Mesenchymal stem cell (in vitro differentiated cells and primary cell): ENCODE measurements at regions not wholly inside any gene's neighbourhood (a gene's known extent, or its start where the extent isn't known, plus 50 kb on each side); places are given as distances from the start of the nearest gene placed in this dataset.

Source experiments
- DNase-seq: peaks from one replicate; pipeline ENCODE4 v3.0.0-alpha.2; 2013
- H2AFZ ChIP-seq: one replicate; pipeline ENCODE4 v1.6.1; 2013; ENCODE audit warnings: low read depth, mild to moderate bottlenecking, control low read depth, inconsistent platforms, low read length, moderate library complexity
- H2AK5ac ChIP-seq: 2 replicates; pipeline ENCODE4 v1.6.1; 2013; ENCODE audit warnings: low read length, moderate library complexity, mild to moderate bottlenecking, inconsistent platforms; ENCODE audit not compliant: severe bottlenecking
- H2BK120ac ChIP-seq: one replicate; pipeline ENCODE4 v1.6.1; 2013; ENCODE audit warnings: low read depth, mild to moderate bottlenecking, inconsistent platforms, low read length, moderate library complexity
- H2BK12ac ChIP-seq, 2 experiments: one replicate each; pipeline ENCODE4 v1.6.1; 2013; ENCODE audit warnings: inconsistent platforms in 2 of 2, low read length in 2 of 2, mild to moderate bottlenecking in 2 of 2, moderate library complexity in 2 of 2, control low read depth in 1 of 2
- H2BK15ac ChIP-seq: one replicate; pipeline ENCODE4 v1.6.1; 2013; ENCODE audit warnings: mild to moderate bottlenecking, low read depth, inconsistent platforms; ENCODE audit not compliant: poor library complexity, severe bottlenecking
- H2BK5ac ChIP-seq: 2 replicates; pipeline ENCODE4 v1.6.1; 2013; ENCODE audit warnings: low read depth, mild to moderate bottlenecking, low read length, control low read depth, inconsistent platforms; ENCODE audit not compliant: poor library complexity, severe bottlenecking
- H3K14ac ChIP-seq, 2 experiments: one replicate each; pipeline ENCODE4 v1.6.1; 2013; ENCODE audit warnings: inconsistent platforms in 2 of 2, low read length in 2 of 2, control low read depth in 1 of 2, mild to moderate bottlenecking in 1 of 2, moderate library complexity in 1 of 2
- H3K18ac ChIP-seq, 2 experiments: one replicate each; pipeline ENCODE4 v1.6.1; 2013; ENCODE audit warnings: inconsistent platforms in 2 of 2, low read length in 2 of 2, control low read depth in 1 of 2, low read depth in 1 of 2, mild to moderate bottlenecking in 1 of 2
- H3K23ac ChIP-seq, 2 experiments: one replicate each; pipeline ENCODE4 v1.6.1; 2013; ENCODE audit warnings: inconsistent platforms in 2 of 2, low read length in 2 of 2, mild to moderate bottlenecking in 2 of 2, moderate library complexity in 2 of 2, control low read depth in 1 of 2
- H3K27ac ChIP-seq: 2 replicates; pipeline ENCODE4 v1.5.1; 2013; ENCODE audit warnings: mild to moderate bottlenecking, moderate library complexity, low read length, control low read depth, inconsistent platforms; ENCODE audit not compliant: poor library complexity, severe bottlenecking
- H3K27me3 ChIP-seq, 2 experiments: 2 replicates each; pipeline versions ENCODE4 v1.6.1 to v1.7.0; 2013; ENCODE audit warnings: low read length in 2 of 2, mild to moderate bottlenecking in 2 of 2, moderate library complexity in 2 of 2, control low read depth in 1 of 2, inconsistent platforms in 1 of 2; ENCODE audit not compliant: control insufficient read depth in 1 of 2, insufficient read depth in 1 of 2
- H3K36me3 ChIP-seq, 2 experiments: 2 replicates each; pipeline versions ENCODE4 v1.6.1 to v1.7.0; 2013; ENCODE audit warnings: low read length in 2 of 2, control low read depth in 1 of 2, inconsistent platforms in 1 of 2, low read depth in 1 of 2, mild to moderate bottlenecking in 1 of 2; ENCODE audit not compliant: insufficient read depth in 2 of 2, control insufficient read depth in 1 of 2
- H3K4ac ChIP-seq, 2 experiments: one replicate each; pipeline ENCODE4 v1.6.1; 2013; ENCODE audit warnings: inconsistent platforms in 2 of 2, low read length in 2 of 2, mild to moderate bottlenecking in 2 of 2, moderate library complexity in 2 of 2, control low read depth in 1 of 2, low read depth in 1 of 2
- H3K4me1 ChIP-seq: 2 replicates; pipeline ENCODE4 v1.6.1; 2013; ENCODE audit warnings: low read depth, low read length, control low read depth; ENCODE audit not compliant: control insufficient read depth, insufficient read depth
- H3K4me2 ChIP-seq: 2 replicates; pipeline ENCODE4 v1.6.1; 2013; ENCODE audit warnings: low read length, mild to moderate bottlenecking, inconsistent platforms; ENCODE audit not compliant: poor library complexity, severe bottlenecking
- H3K4me3 ChIP-seq, 2 experiments: 2 replicates each; pipeline versions ENCODE4 v1.5.1 to v1.7.0; 2013; ENCODE audit warnings: low read length in 2 of 2, mild to moderate bottlenecking in 2 of 2, control low read depth in 1 of 2, low read depth in 1 of 2; ENCODE audit not compliant: insufficient read depth in 1 of 2
- H3K79me1 ChIP-seq: replicated peaks from 2 replicates; pipeline ENCODE4 v1.6.1; 2013; ENCODE audit warnings: mild to moderate bottlenecking, control low read depth, low read length, inconsistent platforms; ENCODE audit not compliant: poor library complexity, severe bottlenecking
- H3K9ac ChIP-seq: 2 replicates; pipeline ENCODE4 v1.7.0; 2013; ENCODE audit warnings: mild to moderate bottlenecking, low read length, moderate library complexity
- H3K9me3 ChIP-seq: 2 replicates; pipeline ENCODE4 v1.7.0; 2013; ENCODE audit warnings: mild to moderate bottlenecking, low read length; ENCODE audit not compliant: control insufficient read depth
- H4K8ac ChIP-seq: one replicate; pipeline ENCODE4 v1.6.1; 2013; ENCODE audit warnings: inconsistent platforms, mild to moderate bottlenecking, low read length, moderate library complexity
- H4K91ac ChIP-seq: one replicate; pipeline ENCODE4 v1.6.1; 2013; ENCODE audit warnings: mild to moderate bottlenecking, low read length, inconsistent platforms
- WGBS: methylation state at CpG from one replicate; pipeline ENCODE4 v1.1.7; 2013; ENCODE audit warnings: mixed read lengths; 5-methylcytosine and 5-hydroxymethylcytosine counted together

GRCh38 chr6:51283723-51284355 is 465.2 kb downstream of the TFAP2B start:
- H3K18ac ChIP-seq, result no peak overlapping the region
- H2BK120ac ChIP-seq, result no peak overlapping the region
- no peak for DNase-seq
- no peaks in the 10 kb centered on the region for H3K27me3 ChIP-seq
- H2AFZ ChIP-seq, result no peak overlapping the region
- no peak overlapping the region for H3K23ac ChIP-seq
- H2BK5ac ChIP-seq, result no peak overlapping the region
- H2BK15ac ChIP-seq, result no peak overlapping the region
- H4K8ac ChIP-seq, result no peak overlapping the region
- H3K9ac ChIP-seq, result no peak overlapping the region
- no peaks in the 10 kb centered on the region for H3K9me3 ChIP-seq
- H3K36me3 ChIP-seq, result no peaks in the 10 kb centered on the region
- 75% methylated on average over 2 of the region's 6 CpGs for WGBS
- H3K14ac ChIP-seq, result no peak overlapping the region
- no peaks in the 10 kb centered on the region for H3K79me1 ChIP-seq
- H3K4me1 ChIP-seq, result peaks cover 1% of the 10 kb centered on the region
- H3K4me3 ChIP-seq, result no peak overlapping the region
- no peak overlapping the region for H3K4me2 ChIP-seq
- H4K91ac ChIP-seq, result no peak overlapping the region
- H2BK12ac ChIP-seq, result no peak overlapping the region
- H3K27ac ChIP-seq, result no peak overlapping the region
- H2AK5ac ChIP-seq, result no peak overlapping the region
- no peak overlapping the region for H3K4ac ChIP-seq

DNA sequence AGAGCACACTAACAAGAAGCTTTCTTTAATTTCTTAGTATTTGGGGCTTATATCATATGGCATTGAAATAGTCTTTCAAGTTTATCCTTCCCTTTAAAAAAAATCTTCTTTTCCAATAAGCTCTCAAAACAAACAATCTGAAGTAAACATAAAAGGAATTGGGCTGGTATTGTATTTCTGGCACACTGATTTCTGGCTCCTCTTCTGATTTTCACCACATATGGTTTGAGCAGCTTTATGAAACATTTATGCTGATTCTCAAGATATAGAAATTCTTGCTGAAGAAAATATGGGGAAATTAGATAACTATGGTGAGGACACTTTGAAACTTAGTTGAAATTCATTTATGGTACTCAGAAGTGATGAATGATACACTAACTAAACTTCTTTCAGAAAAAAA is 467.2 kb downstream of the TFAP2B start:
- DNase-seq, result no peak
- H3K23ac ChIP-seq, result no peak overlapping the region

DNA sequence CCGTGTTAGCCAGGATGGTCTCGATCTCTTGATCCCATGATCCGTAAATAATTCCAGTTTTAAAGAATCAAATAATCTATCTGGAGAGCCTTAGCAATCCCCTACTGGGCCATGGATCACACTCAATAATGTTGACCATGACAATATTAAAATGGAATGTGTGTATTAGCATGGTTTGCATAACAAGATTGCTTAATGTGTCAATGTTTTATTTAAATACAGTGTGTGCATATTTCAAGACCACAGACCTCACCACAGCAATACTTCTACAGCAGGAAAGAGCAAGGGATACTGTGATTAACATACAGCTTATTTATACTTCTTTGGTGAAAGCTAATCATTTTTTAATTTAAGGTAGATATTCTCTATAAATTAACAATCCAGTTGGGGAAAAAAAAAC is 470.4 kb downstream of the TFAP2B start:
- Histone ChIP-seq H2BK120ac (no peak overlapping the region), H3K9ac (no peak overlapping the region), H4K91ac (no peak overlapping the region), H3K27ac (no peak overlapping the region), H3K9me3 (no peaks in the 10 kb centered on the region), H3K4me1 (peaks cover 3% of the 10 kb centered on the region), H2BK12ac (no peak overlapping the region), H3K4me2 (no peak overlapping the region), H3K14ac (no peak overlapping the region), H3K36me3 (no peaks in the 10 kb centered on the region), H2AK5ac (no peak overlapping the region), H3K18ac (no peak overlapping the region), H3K23ac (no peak overlapping the region), H3K79me1 (no peaks in the 10 kb centered on the region), H2AFZ (no peak overlapping the region), H3K27me3 (no peaks in the 10 kb centered on the region), H3K4me3 (no peak overlapping the region), H3K4ac (no peak overlapping the region), H2BK5ac (no peak overlapping the region), H2BK15ac (no peak overlapping the region), H4K8ac (no peak overlapping the region)
- no peak for DNase-seq
- WGBS, result 75% methylated on average over 2 of the region's 3 CpGs

More for the DNA sequence above, 467.2 kb downstream of the TFAP2B start:
- Histone ChIP-seq H3K27ac (no peak overlapping the region), H2AK5ac (no peak overlapping the region), H3K4ac (no peak overlapping the region), H3K9me3 (no peaks in the 10 kb centered on the region), H4K8ac (no peak overlapping the region), H3K4me3 (no peak overlapping the region), H3K14ac (no peak overlapping the region), H2AFZ (no peak overlapping the region), H2BK12ac (no peak overlapping the region), H3K79me1 (no peaks in the 10 kb centered on the region), H3K27me3 (no peaks in the 10 kb centered on the region), H3K36me3 (no peaks in the 10 kb centered on the region), H3K18ac (no peak overlapping the region), H4K91ac (no peak overlapping the region), H3K9ac (no peak overlapping the region), H2BK5ac (no peak overlapping the region), H3K4me2 (no peak overlapping the region), H3K4me1 (peaks cover 1% of the 10 kb centered on the region), H2BK15ac (no peak overlapping the region), H2BK120ac (no peak overlapping the region)

DNA sequence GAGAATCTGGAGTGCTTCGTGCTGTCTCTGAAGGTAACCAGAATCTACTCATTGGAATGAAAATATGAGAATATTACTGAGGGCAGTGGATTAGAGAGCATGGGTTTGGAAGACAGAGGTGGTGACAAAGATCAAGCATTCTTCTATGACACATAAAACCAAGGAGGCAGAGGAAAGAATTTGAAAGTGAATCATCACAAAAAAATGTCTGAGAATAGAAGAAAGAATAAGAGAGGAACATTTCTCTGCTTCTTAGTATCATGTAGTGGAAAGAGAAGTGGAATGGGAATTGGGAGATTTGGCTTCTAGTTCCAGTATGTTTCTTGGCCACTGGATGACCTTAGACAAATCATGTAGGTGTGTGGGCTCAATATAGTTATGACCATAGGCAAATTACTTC is 474.0 kb downstream of the TFAP2B start:
- no peak for DNase-seq
- H3K14ac ChIP-seq, result no peak overlapping the region
- H2AK5ac ChIP-seq, result no peak overlapping the region
- no peak overlapping the region for H2BK12ac ChIP-seq
- no peak overlapping the region for H3K4me2 ChIP-seq
- no peak overlapping the region for H2AFZ ChIP-seq
- no peak overlapping the region for H4K91ac ChIP-seq
- no peak overlapping the region for H2BK5ac ChIP-seq
- H2BK120ac ChIP-seq, result no peak overlapping the region
- peak overlapping the region; percentile 71 for H3K27ac ChIP-seq
- H3K36me3 ChIP-seq, result no peaks in the 10 kb centered on the region
- H3K4me3 ChIP-seq, result no peak overlapping the region
- no peak overlapping the region for H4K8ac ChIP-seq
- no peak overlapping the region for H3K9ac ChIP-seq
- no peaks in the 10 kb centered on the region for H3K27me3 ChIP-seq
- no peak overlapping the region for H2BK15ac ChIP-seq
- no peak overlapping the region for H3K4ac ChIP-seq
- H3K79me1 ChIP-seq, result no peaks in the 10 kb centered on the region
- H3K23ac ChIP-seq, result no peak overlapping the region
- H3K4me1 ChIP-seq, result peaks cover 3% of the 10 kb centered on the region
- 77% methylated on average over 1 of the region's 1 CpG for WGBS
- no peak overlapping the region for H3K18ac ChIP-seq
- H3K9me3 ChIP-seq, result no peaks in the 10 kb centered on the region
